HG02938 (cell line): ENCODE measurements at regions not wholly inside any gene's neighbourhood (a gene's known extent, or its start where the extent isn't known, plus 50 kb on each side); places are given as distances from the start of the nearest gene placed in this dataset.
"Not testable (repeated sequence)": the region's sequence is repeated elsewhere in the genome, so short reads cannot be mapped to it uniquely, and the experiment has no call there.

Experiments
- ATAC-seq: cut with Tn5 transposase; IDR thresholded peaks from one replicate; pipeline ENCODE4 v1.9.1; 2021; ENCODE audit warnings: mild to moderate bottlenecking, moderate library complexity; ENCODE audit not compliant: unreplicated experiment

- ATAC-seq: no peak
Observed at GRCh38 chr11:16542353-16542752, 186.0 kb upstream of the SOX6 start.

- no peak for ATAC-seq
Observed at GRCh38 chr11:16536513-16536912, 180.2 kb upstream of the SOX6 start.

- ATAC-seq: no peak
Observed at GRCh38 chr11:16528639-16529038, 172.3 kb upstream of the SOX6 start.

GRCh38 chr11:16527525-16528246, 171.3 kb upstream of the SOX6 start:
- no peak for ATAC-seq

- no peak for ATAC-seq
Observed at GRCh38 chr11:16526947-16527346, 170.6 kb upstream of the SOX6 start.

GRCh38 chr11:16520713-16521112, 164.4 kb upstream of the SOX6 start:
- not testable (repeated sequence) for ATAC-seq

GRCh38 chr11:16512899-16513241, 156.5 kb upstream of the SOX6 start:
- ATAC-seq: peak; percentile 97

- no peak for ATAC-seq
Observed at GRCh38 chr11:16512198-16512898, 156.0 kb upstream of the SOX6 start.

- ATAC-seq: no peak
Observed at GRCh38 chr11:16511116-16512114, 155.1 kb upstream of the SOX6 start.

GRCh38 chr11:16505481-16505880, 149.1 kb upstream of the SOX6 start:
- no peak for ATAC-seq

GRCh38 chr11:16503891-16504290, 147.5 kb upstream of the SOX6 start:
- ATAC-seq: not testable (repeated sequence)

- no peak for ATAC-seq
Observed at GRCh38 chr11:16494918-16495691, 138.8 kb upstream of the SOX6 start.

- no peak for ATAC-seq
Observed at GRCh38 chr11:16484434-16484833, 128.1 kb upstream of the SOX6 start.

- no peak for ATAC-seq
Observed at GRCh38 chr11:16474659-16475058, 118.3 kb upstream of the SOX6 start.

- ATAC-seq: no peak
Observed at GRCh38 chr11:16469968-16470367, 113.6 kb upstream of the SOX6 start.

GRCh38 chr11:16468735-16469453, 112.5 kb upstream of the SOX6 start:
- no peak for ATAC-seq

GRCh38 chr11:16460508-16460907, 104.2 kb upstream of the SOX6 start:
- ATAC-seq: no peak

- ATAC-seq: no peak
Observed at GRCh38 chr11:16456366-16456765, 100.0 kb upstream of the SOX6 start.

- ATAC-seq: no peak
Observed at GRCh38 chr11:16454289-16454863, 98.0 kb upstream of the SOX6 start.
